ENCODE measurements at regions not wholly inside any gene's neighbourhood (a gene's known extent, or its start where the extent isn't known, plus 50 kb on each side); places are given as distances from the start of the nearest gene placed in this dataset.
"Not testable (repeated sequence)": the region's sequence is repeated elsewhere in the genome, so short reads cannot be mapped to it uniquely, and the experiment has no call there.

GRCh38 chr4:169934794-169935429, 91.3 kb downstream of the MFAP3L start:
- no peak overlapping the region for H3K27ac ChIP-seq
- H3K4me3 ChIP-seq = no peak overlapping the region

GRCh38 chr4:169933531-169933930, 92.7 kb downstream of the MFAP3L start:
- H3K27ac ChIP-seq = no peak overlapping the region
- H3K4me3 ChIP-seq = no peak overlapping the region

DNA sequence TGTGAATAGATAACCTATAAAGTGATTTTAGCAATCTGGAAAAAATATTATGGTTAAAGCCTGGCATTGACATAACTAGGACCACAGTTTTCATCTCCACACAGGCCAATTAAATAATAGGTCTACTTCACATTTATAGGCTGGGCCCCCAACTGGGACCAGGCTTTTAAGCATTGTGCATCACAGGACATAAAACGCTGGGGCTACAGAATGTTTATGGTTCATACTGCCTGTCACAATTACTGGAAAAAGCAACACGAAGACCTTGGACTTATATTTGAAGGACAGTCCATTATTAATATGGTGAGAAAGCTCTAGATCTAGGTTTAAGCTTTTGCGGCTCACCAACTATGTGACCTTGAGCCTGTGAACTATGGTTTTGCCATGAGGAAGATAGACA, 94.2 kb downstream of the MFAP3L start:
- H3K27ac ChIP-seq = no peak overlapping the region
- H3K4me3 ChIP-seq = no peak overlapping the region

GRCh38 chr4:169930755-169931154, 95.4 kb downstream of the MFAP3L start:
- not testable (repeated sequence) for H3K4me3 ChIP-seq, H3K27ac ChIP-seq

DNA sequence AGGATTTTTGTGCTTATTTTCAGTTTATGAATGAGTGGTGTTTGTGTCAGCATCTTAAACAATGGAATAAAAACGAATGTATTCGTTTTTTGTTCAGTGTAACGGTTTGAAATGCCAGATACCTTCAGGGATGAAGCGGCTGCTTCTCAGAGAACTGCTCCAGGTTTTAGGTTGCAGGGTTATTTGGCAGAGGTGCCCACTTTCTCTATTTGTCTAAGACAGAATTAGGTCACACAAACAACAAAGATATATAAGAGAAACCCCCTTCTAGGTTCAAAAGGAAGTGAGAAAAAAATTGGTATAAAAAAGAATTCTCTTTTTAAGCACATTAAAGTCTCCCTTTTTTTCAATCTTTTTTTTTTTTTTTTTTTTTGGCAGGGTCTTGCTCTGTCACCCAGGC, 98.9 kb downstream of the MFAP3L start:
- H3K4me3 ChIP-seq = no peak overlapping the region

DNA sequence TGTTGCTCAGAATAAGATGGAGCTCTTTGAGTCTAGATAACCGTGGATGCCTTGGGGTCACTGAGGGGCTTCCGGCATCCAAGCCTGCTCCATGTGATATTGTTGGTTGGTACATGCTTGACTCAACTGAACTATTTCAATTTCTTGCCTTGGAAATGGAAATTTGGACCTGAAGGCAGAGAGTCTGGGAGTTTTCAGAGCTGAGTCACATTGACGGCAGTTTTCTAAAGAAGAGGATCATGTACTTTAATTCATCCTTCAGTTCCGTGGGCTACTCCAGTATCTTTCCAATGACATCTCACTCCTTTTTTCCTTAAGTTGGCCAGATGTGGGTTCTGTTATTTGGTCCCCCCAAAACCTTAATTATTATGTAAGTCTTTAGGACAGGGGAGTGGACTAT, 100.5 kb downstream of the MFAP3L start:
- Histone ChIP-seq H3K27ac (no peak overlapping the region), H3K4me3 (no peak overlapping the region)

More for the DNA sequence above, 98.9 kb downstream of the MFAP3L start:
- no peak overlapping the region for H3K27ac ChIP-seq

DNA sequence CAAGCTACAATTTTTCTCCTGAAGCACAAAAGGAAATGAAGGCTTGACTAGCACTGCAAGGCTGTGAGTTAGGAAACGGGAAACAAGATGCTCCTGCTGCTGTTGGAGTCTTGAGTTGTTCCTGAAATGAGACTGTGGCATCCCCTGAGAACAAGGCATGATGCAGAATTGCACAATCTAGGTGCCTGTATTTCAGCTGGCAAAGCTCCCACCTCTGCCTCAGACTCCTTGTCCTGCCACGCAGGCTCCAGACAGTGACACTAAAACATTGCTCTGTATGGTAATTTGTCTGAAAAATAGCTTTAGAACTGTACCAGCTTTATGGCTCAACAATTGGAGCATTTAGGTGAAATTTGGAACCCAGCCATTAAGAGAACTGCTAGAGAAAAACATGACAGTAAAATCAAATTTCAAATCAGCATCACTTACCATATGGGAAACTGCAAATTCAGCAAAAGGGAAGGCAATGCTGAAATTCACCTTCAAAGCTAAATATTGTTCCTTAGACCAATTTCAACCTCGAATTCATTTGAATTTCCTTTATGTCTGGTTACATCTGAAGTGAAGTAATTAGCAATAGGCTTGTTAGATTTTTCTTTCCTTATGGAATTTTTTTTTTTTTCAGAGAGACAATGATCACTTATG, 103.4 kb downstream of the MFAP3L start:
- Histone ChIP-seq H3K27ac (no peak overlapping the region), H3K4me3 (no peak overlapping the region)

DNA sequence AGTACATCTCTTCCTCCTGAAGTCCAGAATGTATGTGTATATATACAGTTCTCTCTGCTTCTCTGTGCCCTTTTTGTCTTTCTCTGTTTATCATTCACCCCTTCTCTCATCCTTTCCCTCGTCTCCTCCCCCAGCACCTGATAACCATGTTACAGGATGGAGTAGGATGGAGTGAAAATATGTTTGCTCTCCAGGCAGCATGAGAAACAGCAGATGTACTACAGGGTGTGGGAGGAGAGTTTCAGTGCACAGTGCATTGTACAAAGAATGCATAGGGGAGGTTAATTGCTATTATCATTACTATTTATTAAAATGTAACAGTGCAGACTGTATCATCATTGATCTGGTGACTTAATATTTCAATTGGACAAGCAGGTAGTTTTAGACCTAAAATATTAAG, 104.5 kb downstream of the MFAP3L start:
- no peak overlapping the region for H3K27ac ChIP-seq
- no peak overlapping the region for H3K4me3 ChIP-seq

- no peak overlapping the region for H3K27ac ChIP-seq
- no peak overlapping the region for H3K4me3 ChIP-seq
Observed at GRCh38 chr4:169921237-169921636, 105.0 kb downstream of the MFAP3L start.

- not testable (repeated sequence) for H3K27ac ChIP-seq, H3K4me3 ChIP-seq
Observed at GRCh38 chr4:169919194-169920124, 106.7 kb downstream of the MFAP3L start.

DNA sequence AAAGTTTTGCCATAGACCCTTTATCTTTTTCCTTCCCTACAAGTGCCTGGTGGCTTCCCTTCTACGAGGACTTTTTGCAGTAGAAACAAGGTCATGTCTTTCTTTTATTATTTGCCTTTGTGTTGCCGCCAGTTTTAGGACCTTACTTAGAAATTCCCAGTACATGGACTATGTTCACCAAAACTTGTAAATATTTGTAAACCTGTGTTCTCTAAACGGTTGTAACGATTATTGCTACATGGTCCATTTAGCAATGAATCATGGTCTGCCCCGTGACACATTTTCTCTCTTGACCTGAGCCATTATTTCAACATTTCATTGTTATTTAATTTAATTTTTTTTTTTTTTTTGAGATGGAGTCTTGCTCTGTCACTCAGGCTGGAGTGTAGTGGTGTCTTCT, 110.7 kb downstream of the MFAP3L start:
- Histone ChIP-seq H3K4me3 (no peak overlapping the region), H3K27ac (no peak overlapping the region)

- no peak overlapping the region for H3K4me3 ChIP-seq
Observed at GRCh38 chr4:169914866-169915265, 111.3 kb downstream of the MFAP3L start.

GRCh38 chr4:169912996-169913395, 113.2 kb downstream of the MFAP3L start:
- Histone ChIP-seq H3K27ac (no peak overlapping the region), H3K4me3 (no peak overlapping the region)

More at GRCh38 chr4:169914866-169915265, 111.3 kb downstream of the MFAP3L start:
- no peak overlapping the region for H3K27ac ChIP-seq

DNA sequence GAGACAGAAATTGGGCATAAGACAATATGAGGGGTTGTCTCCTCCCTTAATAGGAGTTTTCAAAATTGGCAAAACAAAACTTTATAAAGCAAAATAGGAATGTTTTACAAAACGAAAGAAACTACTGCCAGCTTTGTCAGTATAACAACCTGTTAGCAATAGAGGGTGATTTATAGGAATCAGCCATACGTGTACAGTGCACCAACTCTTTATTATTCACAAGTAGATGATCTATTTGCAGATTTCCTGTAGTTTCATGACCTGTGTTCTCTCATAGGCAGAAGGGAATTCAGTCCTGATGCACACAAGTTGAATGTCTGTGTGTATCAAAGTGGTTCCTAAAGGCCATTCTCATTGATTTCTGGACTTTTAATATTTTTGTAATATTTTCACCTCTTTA, 116.3 kb downstream of the MFAP3L start:
- Histone ChIP-seq H3K27ac (no peak overlapping the region), H3K4me3 (no peak overlapping the region)

- Histone ChIP-seq H3K27ac (no peak overlapping the region), H3K4me3 (no peak overlapping the region)
Observed at GRCh38 chr4:169909479-169909878, 116.7 kb downstream of the MFAP3L start.

GRCh38 chr4:169907705-169908104, 118.5 kb downstream of the MFAP3L start:
- no peak overlapping the region for H3K4me3 ChIP-seq
- H3K27ac ChIP-seq = no peak overlapping the region

DNA sequence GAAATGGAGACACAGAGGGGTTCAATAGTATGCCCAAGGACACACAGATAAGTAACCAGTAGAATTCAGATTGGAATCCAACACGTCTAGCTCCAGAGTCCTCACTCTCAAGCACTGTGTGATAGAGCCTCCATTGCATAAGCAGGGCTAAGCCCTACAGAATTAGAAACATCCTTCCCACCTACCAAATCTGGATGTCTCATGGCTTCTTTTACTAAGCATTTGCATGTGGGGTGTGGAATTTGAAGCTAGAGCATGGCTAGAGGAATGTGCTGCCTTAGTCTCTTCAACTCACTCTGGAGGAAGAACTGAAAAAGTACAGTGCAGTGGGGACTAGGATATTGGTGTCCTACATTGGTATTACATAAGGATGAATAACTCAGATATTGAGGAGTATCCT, 119.4 kb downstream of the MFAP3L start:
- Histone ChIP-seq H3K4me3 (no peak overlapping the region), H3K27ac (no peak overlapping the region)

- H3K4me3 ChIP-seq = no peak overlapping the region
Observed at GRCh38 chr4:169906104-169906503, 120.1 kb downstream of the MFAP3L start.

DNA sequence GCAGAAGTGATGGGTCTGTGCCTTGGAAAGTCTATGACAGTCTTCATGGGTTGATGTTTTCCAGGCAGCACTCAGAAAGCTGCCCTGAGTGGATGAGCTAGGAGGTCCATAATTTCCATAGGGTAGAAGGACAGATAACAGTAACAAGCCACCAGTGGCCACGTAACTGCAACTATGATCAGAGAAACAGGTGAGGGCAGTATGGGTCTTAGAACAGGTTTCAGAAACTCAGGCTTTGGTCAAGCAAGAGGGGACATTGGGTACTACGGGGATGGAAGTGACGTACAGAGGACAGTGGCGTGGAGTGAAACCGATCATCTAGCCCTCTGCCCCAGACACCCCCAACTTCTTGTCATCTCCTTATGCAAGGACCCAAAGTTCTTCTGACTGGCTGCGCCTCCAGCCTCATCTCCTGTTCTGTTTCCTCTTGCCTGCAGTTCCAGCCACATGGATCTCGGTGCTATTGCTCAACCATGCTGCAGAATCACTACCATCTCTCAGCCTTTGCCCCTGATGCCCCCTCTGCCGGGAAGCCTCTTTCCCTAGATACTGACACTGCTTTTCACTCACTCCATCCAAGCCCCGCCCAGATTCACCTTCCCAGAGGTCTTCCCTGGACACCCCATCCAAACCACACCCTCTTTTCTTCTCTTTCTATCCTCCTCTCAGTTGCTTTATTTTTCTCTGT, 123.4 kb downstream of the MFAP3L start:
- Histone ChIP-seq H3K27ac (no peak overlapping the region), H3K4me3 (no peak overlapping the region)

More at GRCh38 chr4:169906104-169906503, 120.1 kb downstream of the MFAP3L start:
- no peak overlapping the region for H3K27ac ChIP-seq

- Histone ChIP-seq H3K27ac (no peak overlapping the region), H3K4me3 (no peak overlapping the region)
Observed at GRCh38 chr4:169900241-169900845, 125.9 kb downstream of the MFAP3L start.
